ENCODE measurements at regions not wholly inside any gene's neighbourhood (a gene's known extent, or its start where the extent isn't known, plus 50 kb on each side); places are given as distances from the start of the nearest gene placed in this dataset.

- H3K27me3 ChIP-seq, result peaks cover 0 to 14% (median 0%) of the 10 kb centered on the region in 4 donors
- H3K36me3 ChIP-seq, result no peaks in the 10 kb centered on the region
- H3K4me3 ChIP-seq, result peak overlapping the region in 2 of 4 donors; percentile 9 to 29
- ATAC-seq (peak; percentile 35 to 71 (median 54)), DNase-seq (peak in 2 of 6 donors; percentile 22 to 63), FAIRE-seq (no peak)
- WGBS, 2 donors, result 4 to 5% methylated on average over 19 of the region's 19 CpGs
- intact Hi-C loops (cut with DNase I), result no loop called here
- TF ChIP-seq, protein P1, sequence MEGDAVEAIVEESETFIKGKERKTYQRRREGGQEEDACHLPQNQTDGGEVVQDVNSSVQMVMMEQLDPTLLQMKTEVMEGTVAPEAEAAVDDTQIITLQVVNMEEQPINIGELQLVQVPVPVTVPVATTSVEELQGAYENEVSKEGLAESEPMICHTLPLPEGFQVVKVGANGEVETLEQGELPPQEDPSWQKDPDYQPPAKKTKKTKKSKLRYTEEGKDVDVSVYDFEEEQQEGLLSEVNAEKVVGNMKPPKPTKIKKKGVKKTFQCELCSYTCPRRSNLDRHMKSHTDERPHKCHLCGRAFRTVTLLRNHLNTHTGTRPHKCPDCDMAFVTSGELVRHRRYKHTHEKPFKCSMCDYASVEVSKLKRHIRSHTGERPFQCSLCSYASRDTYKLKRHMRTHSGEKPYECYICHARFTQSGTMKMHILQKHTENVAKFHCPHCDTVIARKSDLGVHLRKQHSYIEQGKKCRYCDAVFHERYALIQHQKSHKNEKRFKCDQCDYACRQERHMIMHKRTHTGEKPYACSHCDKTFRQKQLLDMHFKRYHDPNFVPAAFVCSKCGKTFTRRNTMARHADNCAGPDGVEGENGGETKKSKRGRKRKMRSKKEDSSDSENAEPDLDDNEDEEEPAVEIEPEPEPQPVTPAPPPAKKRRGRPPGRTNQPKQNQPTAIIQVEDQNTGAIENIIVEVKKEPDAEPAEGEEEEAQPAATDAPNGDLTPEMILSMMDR (IDR thresholded peaks at IDR 0.05), result no peak
- no peak overlapping the region for H3K27ac ChIP-seq
- H3K4me1 ChIP-seq, result peaks cover 0 to 14% (median 0%) of the 10 kb centered on the region in 3 donors
- no peaks in the 10 kb centered on the region for H3K9me3 ChIP-seq
Measured at GRCh38 chr9:79257228-79257781, 314.5 kb upstream of the TLE4 start.

DNA sequence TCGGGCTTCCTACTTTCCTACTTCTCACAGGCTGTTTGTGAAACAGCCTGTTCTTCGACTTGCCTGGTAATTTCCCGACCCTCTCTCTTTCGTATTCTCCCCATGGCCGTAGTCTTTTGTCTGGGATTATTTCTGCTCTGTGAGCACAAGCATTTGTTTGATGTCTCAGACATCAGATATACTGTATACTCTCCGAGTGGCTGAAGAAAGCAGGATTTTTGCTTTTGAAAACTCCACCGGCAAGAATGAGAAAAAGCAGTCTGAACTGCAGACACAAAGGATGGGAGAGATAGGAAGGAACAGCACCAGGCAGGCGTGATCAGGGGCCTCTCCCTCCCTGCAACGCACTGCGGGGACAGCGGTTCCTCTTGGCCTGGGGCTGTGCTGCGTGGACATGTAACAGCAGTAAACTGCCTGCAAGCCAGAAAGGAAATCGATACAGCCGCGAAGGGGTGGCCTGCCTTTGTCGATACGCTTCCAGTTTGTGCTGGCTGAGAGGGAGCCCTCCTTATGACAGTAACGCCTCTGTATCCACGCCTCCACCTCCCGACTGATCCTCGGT is 313.9 kb upstream of the TLE4 start:
- H3K27ac ChIP-seq, result no peak overlapping the region
- intact Hi-C loops (cut with DNase I), result no loop called here
- FAIRE-seq, result no peak
- H3K4me3 ChIP-seq, result peak overlapping the region in 1 of 4 donors; percentile 29
- TF ChIP-seq, protein P1 (IDR thresholded peaks at IDR 0.05), result no peak
- H3K4me1 ChIP-seq, result peaks cover 0 to 14% (median 0%) of the 10 kb centered on the region in 3 donors
- H3K36me3 ChIP-seq, result no peaks in the 10 kb centered on the region
- peaks cover 0 to 14% (median 0%) of the 10 kb centered on the region in 4 donors for H3K27me3 ChIP-seq
- H3K9me3 ChIP-seq, result no peaks in the 10 kb centered on the region
- DNase-seq, result no peak
- 73 to 74% methylated on average over 21 of the region's 21 CpGs for WGBS, 2 donors
- no peak for ATAC-seq

DNA sequence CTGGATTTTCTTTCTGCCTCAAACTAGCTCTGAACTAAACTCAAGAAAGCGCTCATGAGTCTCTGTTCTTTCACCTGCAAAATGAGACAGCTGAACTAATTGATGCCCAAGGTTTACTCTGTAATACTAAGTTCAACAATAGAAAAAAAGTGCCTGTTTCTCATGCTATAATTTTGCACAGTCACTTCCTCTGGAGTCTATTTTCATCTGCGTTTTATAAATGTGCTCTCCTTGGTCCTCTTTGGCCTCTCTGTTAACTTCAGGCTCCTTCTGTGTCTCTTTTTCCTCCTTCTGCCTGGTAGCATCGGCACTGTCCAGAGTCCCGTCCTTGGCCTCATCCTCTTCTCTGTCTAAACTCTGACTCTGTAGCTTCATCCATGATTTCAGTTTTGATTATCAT is 311.9 kb upstream of the TLE4 start:
- ATAC-seq, result no peak
- Histone ChIP-seq H3K9me3 (no peaks in the 10 kb centered on the region), H3K27ac (no peak overlapping the region), H3K4me3 (no peak overlapping the region), H3K36me3 (no peaks in the 10 kb centered on the region), H3K27me3 (peaks cover 0 to 7% (median 0%) of the 10 kb centered on the region in 4 donors), H3K4me1 (peaks cover 0 to 14% (median 0%) of the 10 kb centered on the region in 3 donors)
- DNase-seq, result no peak
- WGBS, 2 donors, result 64 to 73% methylated on average over 4 of the region's 4 CpGs
- no peak for FAIRE-seq
- TF ChIP-seq, protein P1 (IDR thresholded peaks at IDR 0.05), result no peak
- intact Hi-C loops (cut with DNase I), result no loop called here

DNA sequence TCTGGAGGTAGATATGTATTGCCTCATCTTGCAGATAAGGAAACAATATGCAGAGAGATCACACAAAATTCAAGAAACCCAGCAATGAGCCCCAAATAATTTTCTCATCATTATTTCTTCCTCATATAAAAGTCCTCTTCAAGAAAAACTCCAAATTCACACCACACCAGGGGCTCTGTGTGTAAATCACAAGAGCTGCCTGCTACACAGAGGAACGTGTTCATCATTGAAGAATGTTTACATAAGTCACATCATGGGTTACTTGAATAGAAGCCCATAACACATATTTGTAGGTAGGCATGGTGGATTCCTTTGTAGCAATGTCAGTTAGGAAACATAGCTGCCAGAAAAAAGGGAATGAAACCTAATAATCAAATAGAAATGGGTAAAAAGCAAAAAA is 308.1 kb upstream of the TLE4 start:
- Histone ChIP-seq H3K9me3 (no peaks in the 10 kb centered on the region), H3K4me1 (no peaks in the 10 kb centered on the region), H3K27ac (no peak overlapping the region), H3K36me3 (no peaks in the 10 kb centered on the region), H3K27me3 (no peaks in the 10 kb centered on the region), H3K4me3 (no peak overlapping the region)
- 39 to 43% methylated on average over 1 of the region's 1 CpG for WGBS, 2 donors
- ATAC-seq (no peak), FAIRE-seq (no peak), DNase-seq (no peak)
- intact Hi-C loops (cut with DNase I), result no loop called here
- TF ChIP-seq, protein P1 (IDR thresholded peaks at IDR 0.05), result no peak

GRCh38 chr9:79264041-79264440 is 307.7 kb upstream of the TLE4 start:
- DNase-seq, result no peak
- Histone ChIP-seq H3K36me3 (no peaks in the 10 kb centered on the region), H3K27me3 (no peaks in the 10 kb centered on the region), H3K4me1 (no peaks in the 10 kb centered on the region), H3K4me3 (no peak overlapping the region), H3K9me3 (no peaks in the 10 kb centered on the region), H3K27ac (no peak overlapping the region)
- intact Hi-C loops (cut with DNase I), result no loop called here
- TF ChIP-seq, protein P1 (IDR thresholded peaks at IDR 0.05), result no peak
- ATAC-seq, result peak in 1 of 4 donors; percentile 23
- no peak for FAIRE-seq

Data from pancreas (tissue), 10 donors.